KMS-11 (cell line): ENCODE measurements at regions not wholly inside any gene's neighbourhood (a gene's known extent, or its start where the extent isn't known, plus 50 kb on each side); places are given as distances from the start of the nearest gene placed in this dataset.

ENCODE experiments used
- H2AFZ ChIP-seq: fragments of 200-600 bp; sonication (generic); 2 replicates; pipeline ENCODE4 v1.6.1; 2016; ENCODE audit warnings: antibody characterized with exemption, mixed run types, low read depth
- H3K27ac ChIP-seq: fragments of 200-600 bp; sonication (generic); 2 replicates; pipeline ENCODE4 v1.6.1; 2016; ENCODE audit warnings: mild to moderate bottlenecking, mixed run types
- H3K27me3 ChIP-seq: fragments of 200-600 bp; sonication (generic); 2 replicates; pipeline ENCODE4 v1.6.1; 2017; ENCODE audit warnings: mild to moderate bottlenecking, low read depth, mixed run types, moderate library complexity; ENCODE audit not compliant: insufficient read depth
- H3K36me3 ChIP-seq: fragments of 200-600 bp; sonication (generic); 2 replicates; pipeline ENCODE4 v1.6.1; 2017; ENCODE audit warnings: mild to moderate bottlenecking, mixed run types; ENCODE audit not compliant: insufficient read depth
- H3K4me1 ChIP-seq: fragments of 200-600 bp; sonication (generic); 2 replicates; pipeline ENCODE4 v1.6.1; 2016; ENCODE audit warnings: mild to moderate bottlenecking, low read depth, mixed run types; ENCODE audit not compliant: poor library complexity, severe bottlenecking
- H3K4me2 ChIP-seq: fragments of 200-600 bp; sonication (generic); 2 replicates; pipeline ENCODE4 v1.7.0; 2016; ENCODE audit warnings: mild to moderate bottlenecking, mixed run types
- H3K4me3 ChIP-seq: fragments of 200-600 bp; sonication (generic); IDR thresholded peaks from 2 replicates; pipeline ENCODE4 v1.6.1; 2017; ENCODE audit warnings: low read depth, low read length, mixed read lengths; ENCODE audit not compliant: insufficient read depth
- H3K79me2 ChIP-seq: fragments of 200-600 bp; sonication (generic); 2 replicates; pipeline ENCODE4 v1.6.1; 2016; ENCODE audit warnings: low read depth, mixed run types; ENCODE audit not compliant: insufficient read depth
- H3K9ac ChIP-seq: fragments of 200-600 bp; sonication (generic); 2 replicates; pipeline ENCODE4 v1.6.1; 2016; ENCODE audit warnings: mild to moderate bottlenecking, mixed run types
- H4K20me1 ChIP-seq: fragments of 200-600 bp; sonication (generic); 2 replicates; pipeline ENCODE4 v1.6.1; 2016; ENCODE audit warnings: mild to moderate bottlenecking, mixed run types; ENCODE audit not compliant: insufficient read depth
- TF ChIP-seq, protein P1 (sequence below): fragments of 200-600 bp; sonication (generic); conservative IDR thresholded peaks from 2 replicates; pipeline ENCODE4 v1.6.1; 2017; ENCODE audit warnings: low read depth, mild to moderate bottlenecking, antibody characterized with exemption, low read length, moderate library complexity, mixed read lengths

DNA sequence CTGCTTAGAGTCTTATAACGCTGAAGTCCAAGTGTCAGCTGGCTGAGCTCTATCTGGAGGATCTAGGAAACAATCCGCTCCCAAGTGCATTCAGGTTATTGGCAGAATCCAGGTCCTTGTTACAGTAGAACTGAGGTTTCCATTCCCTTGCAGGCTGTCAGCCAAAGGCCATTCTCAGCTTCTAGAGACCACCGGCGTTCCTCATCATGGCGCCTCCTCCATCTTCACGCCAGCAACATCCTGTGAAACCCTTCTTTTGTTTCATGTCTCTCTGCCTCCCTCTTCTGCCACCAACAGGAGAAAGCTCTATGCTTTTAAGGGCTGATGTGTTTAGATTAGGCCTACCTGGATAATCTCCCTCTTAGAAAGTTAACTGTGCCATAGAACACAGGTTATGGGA lies 133.0 kb upstream of the RASSF8 start:
- H3K4me2 ChIP-seq = no peak overlapping the region
- TF ChIP-seq, protein P1, sequence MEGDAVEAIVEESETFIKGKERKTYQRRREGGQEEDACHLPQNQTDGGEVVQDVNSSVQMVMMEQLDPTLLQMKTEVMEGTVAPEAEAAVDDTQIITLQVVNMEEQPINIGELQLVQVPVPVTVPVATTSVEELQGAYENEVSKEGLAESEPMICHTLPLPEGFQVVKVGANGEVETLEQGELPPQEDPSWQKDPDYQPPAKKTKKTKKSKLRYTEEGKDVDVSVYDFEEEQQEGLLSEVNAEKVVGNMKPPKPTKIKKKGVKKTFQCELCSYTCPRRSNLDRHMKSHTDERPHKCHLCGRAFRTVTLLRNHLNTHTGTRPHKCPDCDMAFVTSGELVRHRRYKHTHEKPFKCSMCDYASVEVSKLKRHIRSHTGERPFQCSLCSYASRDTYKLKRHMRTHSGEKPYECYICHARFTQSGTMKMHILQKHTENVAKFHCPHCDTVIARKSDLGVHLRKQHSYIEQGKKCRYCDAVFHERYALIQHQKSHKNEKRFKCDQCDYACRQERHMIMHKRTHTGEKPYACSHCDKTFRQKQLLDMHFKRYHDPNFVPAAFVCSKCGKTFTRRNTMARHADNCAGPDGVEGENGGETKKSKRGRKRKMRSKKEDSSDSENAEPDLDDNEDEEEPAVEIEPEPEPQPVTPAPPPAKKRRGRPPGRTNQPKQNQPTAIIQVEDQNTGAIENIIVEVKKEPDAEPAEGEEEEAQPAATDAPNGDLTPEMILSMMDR = no peak

DNA sequence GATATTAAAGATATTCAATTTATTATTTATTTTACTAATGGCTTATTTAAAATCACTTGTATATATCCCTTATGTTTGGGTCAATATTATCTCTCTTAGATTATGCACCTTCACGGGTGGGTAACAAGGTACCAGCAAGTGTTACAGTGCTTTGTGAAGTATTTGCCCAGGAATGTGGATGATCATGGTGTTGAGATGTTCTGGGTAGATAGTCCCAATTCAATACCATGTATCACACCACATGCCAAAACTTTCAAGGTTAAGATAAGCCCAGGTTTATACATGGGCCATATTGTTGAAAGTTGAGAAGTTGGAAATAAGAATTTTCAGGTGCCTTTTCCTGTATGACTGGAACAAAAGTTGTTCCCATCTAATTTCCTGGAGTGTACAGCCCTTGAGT lies 131.3 kb upstream of the RASSF8 start:
- H3K27ac ChIP-seq = no peak overlapping the region
- H3K36me3 ChIP-seq = no peaks in the 10 kb centered on the region
- no peaks in the 10 kb centered on the region for H3K79me2 ChIP-seq
- H2AFZ ChIP-seq = no peak overlapping the region
- no peaks in the 10 kb centered on the region for H3K4me1 ChIP-seq
- H3K9ac ChIP-seq = no peak overlapping the region
- H3K27me3 ChIP-seq = no peaks in the 10 kb centered on the region
- H4K20me1 ChIP-seq = no peaks in the 10 kb centered on the region
- no peak overlapping the region for H3K4me2 ChIP-seq
- TF ChIP-seq, protein P1 = no peak
- H3K4me3 ChIP-seq = no peak overlapping the region

More for the DNA sequence above, 133.0 kb upstream of the RASSF8 start:
- Histone ChIP-seq H3K27me3 (no peaks in the 10 kb centered on the region), H3K4me3 (no peak overlapping the region), H4K20me1 (no peaks in the 10 kb centered on the region), H3K36me3 (no peaks in the 10 kb centered on the region), H2AFZ (no peak overlapping the region), H3K9ac (no peak overlapping the region), H3K27ac (no peak overlapping the region), H3K4me1 (no peaks in the 10 kb centered on the region), H3K79me2 (no peaks in the 10 kb centered on the region)

DNA sequence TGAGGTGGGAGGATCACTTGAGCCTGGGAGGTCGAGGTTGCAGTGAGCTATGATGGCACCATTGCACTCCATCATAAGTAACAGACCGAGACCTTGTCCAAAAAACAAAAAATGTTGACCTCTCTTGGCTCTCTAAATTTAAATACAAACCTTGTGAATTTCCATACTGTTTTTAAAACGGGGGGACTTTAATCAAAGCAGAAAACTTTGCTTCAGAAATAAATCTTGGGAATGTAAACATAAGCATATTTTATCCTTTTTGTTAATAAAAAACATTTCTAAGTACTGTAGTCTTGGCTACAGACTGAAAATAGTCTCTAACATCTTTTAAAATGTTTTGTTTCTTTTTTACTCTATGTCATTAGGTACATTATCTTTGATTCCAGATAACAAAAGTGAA lies 130.7 kb upstream of the RASSF8 start:
- H3K4me2 ChIP-seq = no peak overlapping the region
- no peaks in the 10 kb centered on the region for H3K36me3 ChIP-seq
- H3K27ac ChIP-seq = no peak overlapping the region
- no peaks in the 10 kb centered on the region for H3K27me3 ChIP-seq
- H4K20me1 ChIP-seq = no peaks in the 10 kb centered on the region
- no peaks in the 10 kb centered on the region for H3K79me2 ChIP-seq
- no peaks in the 10 kb centered on the region for H3K4me1 ChIP-seq
- H3K9ac ChIP-seq = no peak overlapping the region
- H2AFZ ChIP-seq = no peak overlapping the region
- no peak overlapping the region for H3K4me3 ChIP-seq
- TF ChIP-seq, protein P1 = no peak

DNA sequence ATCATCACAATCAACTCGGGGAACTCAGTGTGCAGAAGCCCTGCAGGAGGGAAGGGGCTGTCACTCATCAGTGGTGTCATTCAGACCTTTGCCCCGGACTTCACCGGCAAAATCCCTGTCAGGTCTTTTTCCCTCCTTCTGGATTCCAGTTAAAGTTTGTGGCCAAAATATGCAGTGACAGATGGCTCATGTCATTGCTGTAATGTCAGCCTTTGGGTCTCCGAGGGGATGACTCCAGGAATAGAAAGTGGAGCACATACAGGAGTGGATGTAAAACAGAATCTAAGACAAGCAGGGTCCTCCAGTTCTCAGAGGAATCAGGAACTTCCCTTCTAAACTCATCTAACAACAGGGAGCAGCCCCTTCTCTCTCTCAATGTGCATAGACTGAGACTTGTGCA lies 130.3 kb upstream of the RASSF8 start:
- Histone ChIP-seq H2AFZ (no peak overlapping the region), H3K27ac (no peak overlapping the region), H3K79me2 (no peaks in the 10 kb centered on the region), H3K4me2 (no peak overlapping the region), H3K4me1 (no peaks in the 10 kb centered on the region), H3K9ac (no peak overlapping the region), H3K27me3 (no peaks in the 10 kb centered on the region), H4K20me1 (no peaks in the 10 kb centered on the region), H3K36me3 (no peaks in the 10 kb centered on the region), H3K4me3 (no peak overlapping the region)
- TF ChIP-seq, protein P1 = no peak

DNA sequence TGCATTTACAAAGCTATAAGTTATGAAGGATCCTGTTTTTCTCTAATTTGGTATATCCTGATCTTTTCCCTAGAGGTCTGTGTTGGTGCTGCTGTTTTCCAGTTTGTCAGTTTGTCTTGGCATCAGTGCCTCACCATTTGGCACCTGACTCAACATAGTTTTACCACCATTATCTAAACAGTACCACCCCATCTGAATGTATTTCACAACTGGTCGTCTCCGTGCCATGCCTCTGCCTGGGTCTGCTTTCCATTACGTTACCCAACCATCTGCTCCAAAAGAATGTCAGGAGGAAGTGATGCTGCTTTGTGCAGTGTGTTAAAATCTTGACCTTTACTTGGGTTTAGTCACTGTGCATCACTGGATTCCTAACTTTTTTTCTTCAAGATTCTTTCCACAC lies 129.3 kb upstream of the RASSF8 start:
- no peaks in the 10 kb centered on the region for H3K4me1 ChIP-seq
- H3K9ac ChIP-seq = no peak overlapping the region
- H3K36me3 ChIP-seq = no peaks in the 10 kb centered on the region
- no peak overlapping the region for H3K4me2 ChIP-seq
- no peaks in the 10 kb centered on the region for H3K27me3 ChIP-seq
- TF ChIP-seq, protein P1 = no peak
- no peak overlapping the region for H3K27ac ChIP-seq
- no peaks in the 10 kb centered on the region for H3K79me2 ChIP-seq
- no peak overlapping the region for H2AFZ ChIP-seq
- no peak overlapping the region for H3K4me3 ChIP-seq
- H4K20me1 ChIP-seq = no peaks in the 10 kb centered on the region
